ENCODE measurements at regions not wholly inside any gene's neighbourhood (a gene's known extent, or its start where the extent isn't known, plus 50 kb on each side); places are given as distances from the start of the nearest gene placed in this dataset.

GRCh38 chr7:1359051-1359400, 100.2 kb downstream of the MICALL2 start:
- TF ChIP-seq USF2 (IDR thresholded peaks at IDR 0.05; ENCODE audit: borderline replicate concordance, low read depth, low read length) (no peak), RXRA (IDR thresholded peaks at IDR 0.05; ENCODE audit: borderline replicate concordance, low read depth) (no peak), FOXM1 (IDR thresholded peaks at IDR 0.05; ENCODE audit: low read depth) (no peak), ELF1 (IDR thresholded peaks at IDR 0.05) (no peak), TAF1 (IDR thresholded peaks at IDR 0.05; ENCODE audit: borderline replicate concordance, low read depth, low read length) (no peak), MEF2A (IDR thresholded peaks at IDR 0.05; ENCODE audit: borderline replicate concordance, low read depth) (no peak), RAD21 (IDR thresholded peaks at IDR 0.05; ENCODE audit: low read length) (no peak), FOSL2 (IDR thresholded peaks at IDR 0.05; ENCODE audit: borderline replicate concordance, low read depth) (no peak), NRF1 (IDR thresholded peaks at IDR 0.05; ENCODE audit: low read depth, low read length) (no peak), JUND (IDR thresholded peaks at IDR 0.05) (no peak), TCF12 (IDR thresholded peaks at IDR 0.05) (no peak), YY1 (IDR thresholded peaks at IDR 0.05; ENCODE audit: low read depth) (no peak), GABPA (IDR thresholded peaks at IDR 0.05; ENCODE audit: low read depth) (no peak), CHD2 (IDR thresholded peaks at IDR 0.05; ENCODE audit: low read length, partially characterized antibody) (no peak), EZH2phosphoT487 (IDR thresholded peaks at IDR 0.05; ENCODE audit: borderline replicate concordance, low read depth) (no peak), NFIC (IDR thresholded peaks at IDR 0.05; ENCODE audit: borderline replicate concordance) (no peak), FOXJ3 (CRISPR knock-in tag; IDR thresholded peaks at IDR 0.05) (no peak), TEAD4 (IDR thresholded peaks at IDR 0.05; ENCODE audit: borderline replicate concordance, insufficient read depth) (no peak), PBX3 (IDR thresholded peaks at IDR 0.05) (no peak)
- Histone ChIP-seq H3K36me3 (replicated peaks in 1 of 2; ENCODE audit: control insufficient read depth in 1 of 2, insufficient read depth in 2 of 2, low read length in 1 of 2) (no peaks in the 10 kb centered on the region), H2AFZ (ENCODE audit: low read depth) (no peak overlapping the region), H3K9me3 (no peaks in the 10 kb centered on the region), H3K9me2 (no peaks in the 10 kb centered on the region), H3K27ac (ENCODE audit: low read depth in 2 of 2, low read length in 1 of 2) (no peak overlapping the region), H3F3A (replicated peaks; ENCODE audit: insufficient read depth) (peaks cover 2% of the 10 kb centered on the region), H4K20me1 (ENCODE audit: insufficient read depth) (peaks cover 3% of the 10 kb centered on the region; the same call in 1 of the 2 replicates), H3K4me1 (ENCODE audit: control insufficient read depth in 1 of 2, insufficient read depth in 2 of 2, low read depth in 1 of 2, low read length in 1 of 2) (no peaks in the 10 kb centered on the region; a peak in 1 of 4 replicates), H3K27me3 (ENCODE audit: insufficient read depth) (peaks cover 92% of the 10 kb centered on the region), H3K9ac (no peak overlapping the region), H3K79me2 (ENCODE audit: insufficient read depth) (no peaks in the 10 kb centered on the region), H3K4me2 (no peak overlapping the region), H3K4me3 (ENCODE audit: low read depth in 2 of 2, low read length in 1 of 2) (no peak overlapping the region)
- ChIA-PET CTCF (interaction anchor here (1.4 kb wide), 1 partner anchor 18 kb away, joined by 4 read pairs; no protein-coding TSS in a partner anchor), POLR2A (no interaction called here)
- WGBS (ENCODE audit: low lambda C conversion rate) = 12% methylated on average over 9 of the region's 12 CpGs
- peak; percentile 53 for DNase-seq
